ENCODE measurements at regions not wholly inside any gene's neighbourhood (a gene's known extent, or its start where the extent isn't known, plus 50 kb on each side); places are given as distances from the start of the nearest gene placed in this dataset.
A peak's percentile ranks its signal among the peaks of the same experiment; 100 is the strongest.

GRCh38 chr6:14727494-14728395 is 518.1 kb upstream of the JARID2 start:
- POLR2A ChIA-PET (ENCODE audit: partially characterized antibody): interaction anchor here (1.7 to 1.8 kb wide), 3 partner anchors 16 to 67 kb away, joined by 3 to 6 read pairs (median 4); no protein-coding TSS in a partner anchor
- Histone ChIP-seq H3K27ac (ENCODE audit: low read depth, low read length) (no peak overlapping the region), H3K36me3 (ENCODE audit: insufficient read depth, low read length) (no peaks in the 10 kb centered on the region), H3K4me1 (ENCODE audit: insufficient read depth, low read length) (peaks cover 73% of the 10 kb centered on the region), H3K9me3 (ENCODE audit: control insufficient read depth in 1 of 2, low read length in 2 of 2) (no peaks in the 10 kb centered on the region), H3K4me3 (ENCODE audit: low read length in 2 of 2) (no peak overlapping the region), H3K27me3 (ENCODE audit: insufficient read depth, low read length) (no peaks in the 10 kb centered on the region)
- CTCF ChIA-PET (ENCODE audit: partially characterized antibody): interaction anchor here (1.2 kb wide), 1 partner anchor 10 kb away, joined by 5 read pairs; no protein-coding TSS in a partner anchor
- no peaks in the 10 kb centered on the region for H3K9me3 Mint-ChIP-seq
- H3K27ac Mint-ChIP-seq: peak overlapping the region in 3 of 7 donors; percentile 0 to 32 (median 6)
- H3K27me3 Mint-ChIP-seq: no peaks in the 10 kb centered on the region
- peak overlapping the region in 2 of 8 donors; percentile 22 to 23 for H3K4me3 Mint-ChIP-seq
- no peak for DNase-seq
- intact Hi-C loops (cut with micrococcal nuclease): no loop called here
- peaks cover 26 to 55% (median 36%) of the 10 kb centered on the region in 4 donors for H3K4me1 Mint-ChIP-seq
- no peaks in the 10 kb centered on the region for H3K36me3 Mint-ChIP-seq

DNA sequence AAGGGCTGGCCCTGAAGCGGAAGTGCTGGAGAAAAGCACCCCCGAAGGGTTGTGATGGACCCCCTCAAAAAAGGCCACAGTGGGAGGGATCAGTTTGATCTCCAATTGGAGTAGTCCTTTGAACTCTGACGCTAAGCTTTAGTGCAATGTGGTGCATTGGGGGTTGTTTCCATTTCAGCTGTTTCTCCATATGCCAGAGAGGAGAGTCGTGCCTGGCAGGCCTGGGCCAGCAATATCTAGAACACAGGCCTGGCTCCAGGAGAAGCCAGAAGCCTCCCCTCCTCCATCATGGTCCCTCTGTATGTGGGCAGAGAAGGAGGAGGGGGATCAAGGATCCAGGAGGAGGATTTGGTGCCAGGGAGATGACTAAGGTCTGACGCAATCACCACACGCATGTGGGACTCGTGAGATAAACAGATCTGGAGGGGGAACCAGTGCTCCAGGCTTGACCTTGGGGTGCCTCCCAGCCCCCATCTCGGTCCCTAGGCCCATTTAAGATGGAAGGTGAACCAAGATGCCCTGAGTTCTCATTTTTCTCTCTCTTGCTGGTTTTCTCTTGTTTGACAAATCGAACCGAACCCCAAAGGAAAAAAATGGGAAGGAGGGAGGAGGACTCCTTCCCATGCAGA is 517.4 kb upstream of the JARID2 start:
- Mint-ChIP-seq H3K4me3 (peak overlapping the region in 2 of 8 donors; percentile 13 to 23), H3K27ac (peak overlapping the region in 4 of 7 donors; percentile 17 to 91 (median 76)), H3K27me3 (no peaks in the 10 kb centered on the region), H3K36me3 (no peaks in the 10 kb centered on the region), H3K4me1 (peaks cover 32 to 55% (median 38%) of the 10 kb centered on the region in 4 donors), H3K9me3 (no peaks in the 10 kb centered on the region)
- H3K27ac ChIP-seq (ENCODE audit: low read depth, low read length): no peak overlapping the region
- no peaks in the 10 kb centered on the region for H3K36me3 ChIP-seq (ENCODE audit: insufficient read depth, low read length)
- no peak for DNase-seq
- H3K9me3 ChIP-seq (ENCODE audit: control insufficient read depth in 1 of 2, low read length in 2 of 2): no peaks in the 10 kb centered on the region
- H3K4me3 ChIP-seq (ENCODE audit: low read length in 2 of 2): no peak overlapping the region
- CTCF ChIA-PET (ENCODE audit: partially characterized antibody): interaction anchor here (1.2 kb wide), 1 partner anchor 10 kb away, joined by 5 read pairs; no protein-coding TSS in a partner anchor
- H3K4me1 ChIP-seq (ENCODE audit: insufficient read depth, low read length): peaks cover 73% of the 10 kb centered on the region
- POLR2A ChIA-PET (ENCODE audit: partially characterized antibody): interaction anchor here (1.3 to 1.8 kb wide), 4 partner anchors 12 to 67 kb away, joined by 4 to 6 read pairs (median 4); no protein-coding TSS in a partner anchor
- intact Hi-C loops (cut with micrococcal nuclease): no loop called here
- no peaks in the 10 kb centered on the region for H3K27me3 ChIP-seq (ENCODE audit: insufficient read depth, low read length)

- Mint-ChIP-seq H3K4me3 (peak overlapping the region; percentile 17 to 70 (median 48)), H3K27ac (peak overlapping the region; percentile 54 to 91 (median 81)), H3K4me1 (peaks cover 37 to 62% (median 43%) of the 10 kb centered on the region in 4 donors), H3K36me3 (no peaks in the 10 kb centered on the region), H3K9me3 (peaks cover 0 to 2% (median 0%) of the 10 kb centered on the region in 8 donors), H3K27me3 (no peaks in the 10 kb centered on the region)
- intact Hi-C loops (cut with micrococcal nuclease): no loop called here
- Histone ChIP-seq H3K9me3 (ENCODE audit: control insufficient read depth in 1 of 2, low read length in 2 of 2) (no peaks in the 10 kb centered on the region), H3K27me3 (ENCODE audit: insufficient read depth, low read length) (no peaks in the 10 kb centered on the region), H3K4me1 (ENCODE audit: insufficient read depth, low read length) (peaks cover 79% of the 10 kb centered on the region), H3K4me3 (ENCODE audit: low read length in 2 of 2) (no peak overlapping the region), H3K27ac (ENCODE audit: low read depth, low read length) (no peak overlapping the region), H3K36me3 (ENCODE audit: insufficient read depth, low read length) (no peaks in the 10 kb centered on the region)
- ChIA-PET POLR2A (ENCODE audit: partially characterized antibody) (interaction anchor here (1.3 to 1.8 kb wide), 4 partner anchors 13 to 68 kb away, joined by 4 to 6 read pairs (median 4); no protein-coding TSS in a partner anchor), CTCF (ENCODE audit: partially characterized antibody) (no interaction called here)
- no peak for DNase-seq
Observed at GRCh38 chr6:14729129-14729871, 516.6 kb upstream of the JARID2 start.

DNA sequence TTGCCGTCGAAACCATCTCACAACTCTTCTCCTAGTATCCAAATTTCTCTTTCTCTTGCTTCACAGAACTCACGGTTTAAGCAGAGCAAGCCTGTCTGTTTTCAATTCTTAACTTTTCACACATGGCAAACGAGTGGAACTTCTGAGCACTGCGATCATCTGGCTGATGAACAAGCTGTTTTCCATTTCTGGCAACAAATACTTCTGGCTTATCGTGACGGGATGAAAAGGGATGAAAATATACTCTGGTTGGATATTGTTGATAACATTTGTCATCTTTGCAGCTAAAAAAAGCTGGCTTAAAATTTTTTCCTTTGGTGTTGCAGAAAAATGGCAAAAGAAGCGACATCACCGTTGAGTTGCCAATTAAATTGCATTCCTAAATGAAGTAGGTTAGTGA is 515.2 kb upstream of the JARID2 start:
- Histone ChIP-seq H3K36me3 (ENCODE audit: insufficient read depth, low read length) (no peaks in the 10 kb centered on the region), H3K9me3 (ENCODE audit: control insufficient read depth in 1 of 2, low read length in 2 of 2) (no peaks in the 10 kb centered on the region), H3K27ac (ENCODE audit: low read depth, low read length) (no peak overlapping the region), H3K4me1 (ENCODE audit: insufficient read depth, low read length) (peaks cover 92% of the 10 kb centered on the region), H3K4me3 (ENCODE audit: low read length in 2 of 2) (no peak overlapping the region), H3K27me3 (ENCODE audit: insufficient read depth, low read length) (no peaks in the 10 kb centered on the region)
- Mint-ChIP-seq H3K4me3 (no peak overlapping the region), H3K36me3 (no peaks in the 10 kb centered on the region), H3K9me3 (peaks cover 0 to 4% (median 0%) of the 10 kb centered on the region in 8 donors), H3K4me1 (peaks cover 45 to 73% (median 55%) of the 10 kb centered on the region in 4 donors), H3K27ac (peak overlapping the region in 6 of 7 donors; percentile 5 to 71 (median 24)), H3K27me3 (no peaks in the 10 kb centered on the region)
- DNase-seq: no peak
- ChIA-PET CTCF (ENCODE audit: partially characterized antibody) (interaction anchor here (0.7 kb wide), 1 partner anchor 20 kb away, joined by 3 read pairs; no protein-coding TSS in a partner anchor), POLR2A (ENCODE audit: partially characterized antibody) (interaction anchor here (0.7 kb wide), 1 partner anchor 13 kb away, joined by 3 read pairs; no protein-coding TSS in a partner anchor)
- intact Hi-C loops (cut with micrococcal nuclease): loop anchor here (5.0 kb wide), 1 partner anchor 517 kb away; the partner anchor contains the start of gene JARID2

- Mint-ChIP-seq H3K36me3 (no peaks in the 10 kb centered on the region), H3K9me3 (peaks cover 0 to 4% (median 0%) of the 10 kb centered on the region in 8 donors), H3K27ac (peak overlapping the region in 6 of 7 donors; percentile 8 to 83 (median 44)), H3K4me3 (no peak overlapping the region), H3K27me3 (no peaks in the 10 kb centered on the region), H3K4me1 (peaks cover 45 to 70% (median 58%) of the 10 kb centered on the region in 4 donors)
- no peak overlapping the region for H3K4me3 ChIP-seq (ENCODE audit: low read length in 2 of 2)
- no peak overlapping the region for H3K27ac ChIP-seq (ENCODE audit: low read depth, low read length)
- H3K4me1 ChIP-seq (ENCODE audit: insufficient read depth, low read length): peaks cover 94% of the 10 kb centered on the region
- intact Hi-C loops (cut with micrococcal nuclease): loop anchor here (5.0 kb wide), 1 partner anchor 516 kb away; the partner anchor contains the start of gene JARID2
- ChIA-PET POLR2A (ENCODE audit: partially characterized antibody) (interaction anchor here (0.8 to 1.0 kb wide), 2 partner anchors 9 to 14 kb away, joined by 5 read pairs; no protein-coding TSS in a partner anchor), CTCF (ENCODE audit: partially characterized antibody) (no interaction called here)
- no peak for DNase-seq
- H3K36me3 ChIP-seq (ENCODE audit: insufficient read depth, low read length): no peaks in the 10 kb centered on the region
- H3K27me3 ChIP-seq (ENCODE audit: insufficient read depth, low read length): no peaks in the 10 kb centered on the region
- H3K9me3 ChIP-seq (ENCODE audit: control insufficient read depth in 1 of 2, low read length in 2 of 2): no peaks in the 10 kb centered on the region
Observed at GRCh38 chr6:14731611-14732010, 514.3 kb upstream of the JARID2 start.

DNA sequence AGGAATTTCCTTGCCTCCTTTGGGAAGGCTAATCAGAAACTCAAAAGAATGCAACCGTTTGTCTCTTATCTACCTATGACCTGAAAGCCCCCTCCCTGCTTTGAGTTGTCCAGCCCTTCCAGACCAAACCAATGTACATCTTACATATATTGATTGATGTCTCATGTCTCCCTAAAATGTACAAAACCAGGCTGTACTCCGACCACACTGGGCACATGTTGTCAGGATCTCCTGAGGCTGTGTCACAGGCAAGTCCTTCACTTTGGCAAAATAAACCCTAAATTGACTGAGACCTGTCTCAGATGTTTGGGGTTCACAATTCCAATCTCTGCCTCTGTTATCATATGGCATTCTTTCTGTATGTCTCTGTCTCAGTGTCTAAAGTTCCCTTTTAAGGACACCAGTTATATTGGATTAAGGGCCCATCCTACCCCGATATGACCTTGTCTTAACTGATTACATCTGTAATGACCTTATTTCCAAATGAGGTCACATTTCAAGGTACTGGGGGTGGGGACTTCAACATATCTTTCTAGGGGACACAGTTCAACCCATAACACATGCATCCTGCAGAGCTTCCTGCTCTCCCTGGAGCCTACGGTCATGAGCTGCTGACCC is 513.5 kb upstream of the JARID2 start:
- intact Hi-C loops (cut with micrococcal nuclease): loop anchor here (5.0 kb wide), 1 partner anchor 515 kb away; the partner anchor contains the start of gene JARID2
- Mint-ChIP-seq H3K36me3 (no peaks in the 10 kb centered on the region), H3K27me3 (no peaks in the 10 kb centered on the region), H3K4me3 (peak overlapping the region in 7 of 8 donors; percentile 15 to 71 (median 67)), H3K9me3 (peaks cover 0 to 4% (median 0%) of the 10 kb centered on the region in 8 donors), H3K4me1 (peaks cover 41 to 63% (median 57%) of the 10 kb centered on the region in 4 donors), H3K27ac (peak overlapping the region in 6 of 7 donors; percentile 13 to 83 (median 69))
- Histone ChIP-seq H3K4me3 (ENCODE audit: low read length in 2 of 2) (no peak overlapping the region), H3K36me3 (ENCODE audit: insufficient read depth, low read length) (no peaks in the 10 kb centered on the region), H3K27me3 (ENCODE audit: insufficient read depth, low read length) (no peaks in the 10 kb centered on the region), H3K27ac (ENCODE audit: low read depth, low read length) (no peak overlapping the region), H3K4me1 (ENCODE audit: insufficient read depth, low read length) (peaks cover 87% of the 10 kb centered on the region), H3K9me3 (ENCODE audit: control insufficient read depth in 1 of 2, low read length in 2 of 2) (no peaks in the 10 kb centered on the region)
- ChIA-PET CTCF (ENCODE audit: partially characterized antibody) (no interaction called here), POLR2A (ENCODE audit: partially characterized antibody) (interaction anchor here (0.8 to 1.0 kb wide), 2 partner anchors 10 to 15 kb away, joined by 5 read pairs; no protein-coding TSS in a partner anchor)
- no peak for DNase-seq
